ENCODE measurements at regions not wholly inside any gene's neighbourhood (a gene's known extent, or its start where the extent isn't known, plus 50 kb on each side); places are given as distances from the start of the nearest gene placed in this dataset.

DNA sequence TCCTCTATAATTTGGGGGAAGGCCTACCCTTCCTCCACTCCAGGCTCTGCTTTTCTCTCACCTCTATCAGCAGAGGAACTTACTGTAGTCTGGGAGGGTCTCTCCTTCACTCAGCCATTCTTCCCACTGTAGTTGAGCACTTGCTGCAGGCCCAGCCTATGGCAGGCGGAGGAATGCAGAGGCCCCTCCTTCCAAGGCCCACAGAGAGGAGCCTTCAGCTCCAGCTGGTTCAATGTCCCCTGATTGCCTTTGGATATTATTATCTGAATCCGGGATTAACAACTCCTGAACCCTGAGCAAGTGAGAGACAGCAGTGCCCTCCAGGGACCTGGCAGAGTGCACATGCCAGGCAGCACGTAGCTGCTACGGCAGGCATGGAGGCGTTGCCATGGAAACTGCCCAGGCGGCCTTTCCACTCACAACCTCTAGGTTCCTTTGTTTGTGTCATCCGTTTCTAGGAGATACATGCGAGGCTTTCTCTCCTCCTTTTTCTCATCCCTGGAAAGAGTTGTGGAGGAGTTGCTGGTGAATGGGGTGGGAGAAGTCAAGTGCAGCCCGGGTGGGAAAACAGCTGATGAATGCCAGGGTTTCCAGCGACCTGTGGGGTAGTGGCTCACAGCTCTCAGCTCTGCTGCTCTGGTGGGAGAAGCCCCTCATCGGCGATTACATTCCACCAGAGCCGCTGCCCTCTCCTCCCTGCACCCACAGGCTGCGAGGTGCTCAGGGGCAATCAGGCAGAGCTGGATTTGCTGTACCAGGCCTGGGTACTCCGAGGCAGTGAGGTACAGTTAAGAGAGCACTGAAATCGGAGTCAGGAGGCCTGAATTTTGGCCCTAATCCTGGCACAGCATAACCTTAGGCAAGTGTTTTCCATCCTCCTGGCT lies 55.3 kb upstream of the HK2 start:
- in situ Hi-C loops (cut with MboI; ENCODE audit: low pct_unique_long_range_greater_than_20kb, low sequenced_read_pairs, unreplicated experiment) = no loop called here
- TF ChIP-seq CTCF (IDR thresholded peaks at IDR 0.05; ENCODE audit: extremely low read depth, insufficient read depth, missing control alignments) = no peak
- no peak for DNase-seq (ENCODE audit: low spot score)

DNA sequence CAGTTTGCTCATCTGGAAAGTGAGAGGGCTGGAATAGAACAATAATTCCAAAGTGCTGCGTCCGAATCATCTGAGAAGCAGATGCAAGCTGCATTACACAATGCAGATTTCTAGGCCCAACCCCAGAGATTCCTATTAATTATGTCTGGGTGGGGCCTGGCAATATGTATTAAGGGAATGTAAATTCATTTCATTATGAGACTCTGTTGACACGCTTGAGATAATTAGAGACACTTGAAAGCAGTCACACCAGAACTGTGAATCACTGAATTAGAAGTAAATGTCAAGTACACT lies 54.7 kb upstream of the HK2 start:
- no peak for DNase-seq (ENCODE audit: low spot score)
- TF ChIP-seq CTCF (IDR thresholded peaks at IDR 0.05; ENCODE audit: extremely low read depth, insufficient read depth, missing control alignments) = no peak
- in situ Hi-C loops (cut with MboI; ENCODE audit: low pct_unique_long_range_greater_than_20kb, low sequenced_read_pairs, unreplicated experiment) = no loop called here

GRCh38 chr2:74779587-74780135 lies 54.3 kb upstream of the HK2 start:
- TF ChIP-seq CTCF (IDR thresholded peaks at IDR 0.05; ENCODE audit: extremely low read depth, insufficient read depth, missing control alignments) = no peak
- no peak for DNase-seq (ENCODE audit: low spot score)
- in situ Hi-C loops (cut with MboI; ENCODE audit: low pct_unique_long_range_greater_than_20kb, low sequenced_read_pairs, unreplicated experiment) = no loop called here

Data from GM13977 (cell line).